ENCODE measurements at regions not wholly inside any gene's neighbourhood (a gene's known extent, or its start where the extent isn't known, plus 50 kb on each side); places are given as distances from the start of the nearest gene placed in this dataset.

- no peak for DNase-seq (ENCODE audit: low spot score)
Observed at GRCh38 chr14:62084020-62084419, 321.8 kb downstream of the SNAPC1 start.

- DNase-seq (ENCODE audit: low spot score): no peak
Observed at GRCh38 chr14:62087191-62087590, 325.0 kb downstream of the SNAPC1 start.

DNA sequence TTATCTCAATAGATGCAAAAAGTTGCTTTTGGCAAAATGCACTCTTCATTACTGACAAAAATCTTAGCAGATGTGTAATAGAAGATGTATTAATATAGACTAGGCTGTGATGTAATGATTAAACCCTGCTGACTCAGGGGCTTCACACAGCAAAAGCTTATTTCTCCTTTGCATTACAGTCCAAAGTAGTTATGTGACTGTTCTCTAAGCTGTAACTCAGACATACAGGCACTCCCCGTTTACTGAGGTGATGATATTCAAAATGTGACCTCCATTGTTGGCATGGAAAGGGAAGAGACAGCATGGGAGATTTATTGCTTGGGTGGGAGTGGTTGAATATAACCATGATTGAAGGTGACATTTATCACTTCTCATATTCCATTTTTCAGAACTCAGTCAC is 331.5 kb downstream of the SNAPC1 start:
- no peak for DNase-seq (ENCODE audit: low spot score)

GRCh38 chr14:62097072-62097471 is 334.9 kb downstream of the SNAPC1 start:
- DNase-seq (ENCODE audit: low spot score): no peak

GRCh38 chr14:62097824-62098223 is 335.6 kb downstream of the SNAPC1 start:
- DNase-seq (ENCODE audit: low spot score): no peak

DNA sequence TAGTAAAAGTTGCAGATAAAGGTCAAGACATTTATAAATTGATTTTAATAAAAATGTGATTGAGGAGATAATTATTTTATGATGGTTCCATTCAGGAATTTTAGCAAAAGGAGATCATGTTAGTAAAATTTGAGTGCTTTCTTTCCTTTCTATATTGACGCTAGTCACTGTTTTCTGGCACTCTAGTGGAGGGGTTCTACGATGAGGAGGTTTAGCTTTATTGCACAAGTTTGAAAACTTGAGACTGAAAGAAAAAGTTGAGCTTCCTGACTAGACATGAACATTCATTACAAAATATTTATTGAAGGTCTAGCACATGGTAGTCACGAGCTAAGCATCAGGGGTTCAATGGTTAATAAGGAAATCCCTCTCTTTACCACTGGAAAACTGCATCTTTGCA is 336.1 kb downstream of the SNAPC1 start:
- DNase-seq (ENCODE audit: low spot score): no peak

- DNase-seq (ENCODE audit: low spot score): no peak
Observed at GRCh38 chr14:62099091-62099490, 336.9 kb downstream of the SNAPC1 start.

- DNase-seq (ENCODE audit: low spot score): no peak
Observed at GRCh38 chr14:62101189-62101588, 339.0 kb downstream of the SNAPC1 start.

DNA sequence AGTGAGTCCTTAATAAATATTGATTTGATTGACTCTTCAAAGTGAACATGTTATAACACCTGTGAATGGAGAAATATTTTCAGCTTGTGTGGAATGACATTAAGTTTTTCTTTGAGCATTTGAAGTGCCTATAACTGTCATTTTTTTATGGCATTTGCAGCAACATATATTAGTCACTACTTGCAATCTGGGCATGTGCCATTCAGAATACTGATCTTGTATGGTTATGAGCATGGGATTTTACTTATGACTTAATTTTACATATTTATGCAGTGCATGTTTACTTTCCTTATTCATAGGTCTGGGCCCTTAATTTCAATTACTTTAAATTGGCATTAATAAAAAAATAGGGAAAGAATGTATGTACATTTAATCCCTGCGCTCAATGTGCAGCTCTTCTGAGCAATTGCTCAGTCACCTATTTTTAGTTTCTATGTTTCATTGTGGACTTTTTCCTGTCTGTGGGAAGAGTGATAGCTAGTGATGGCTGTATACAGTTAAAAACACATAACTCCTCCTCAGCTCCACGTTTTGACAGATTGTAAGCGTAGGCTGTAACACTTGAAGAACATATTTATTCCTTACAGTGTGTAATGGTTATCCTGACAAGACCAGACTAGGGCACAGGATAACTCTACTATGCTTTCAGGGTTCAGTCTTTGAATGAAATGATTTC is 339.6 kb downstream of the SNAPC1 start:
- no peak for DNase-seq (ENCODE audit: low spot score)

DNA sequence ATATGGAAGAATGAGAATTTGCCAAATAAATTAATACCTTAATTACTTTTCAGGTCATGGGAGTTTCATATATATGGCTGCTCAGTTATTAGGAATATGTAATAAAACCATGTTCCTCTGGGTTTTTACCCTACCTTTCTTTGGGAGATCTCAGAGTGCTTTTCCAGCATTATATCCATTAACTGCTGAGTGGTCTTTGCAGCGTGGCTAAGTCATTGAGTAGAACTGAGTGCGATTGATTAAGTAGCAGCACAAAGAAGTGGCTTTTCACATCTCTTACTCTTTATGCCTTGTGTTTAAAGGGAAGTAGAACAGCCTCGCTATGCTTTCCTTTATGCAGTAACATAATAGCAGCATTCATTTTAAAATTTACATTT is 340.1 kb downstream of the SNAPC1 start:
- DNase-seq (ENCODE audit: low spot score): no peak

- no peak for DNase-seq (ENCODE audit: low spot score)
Observed at GRCh38 chr14:62103464-62103863, 341.2 kb downstream of the SNAPC1 start.

- no peak for DNase-seq (ENCODE audit: low spot score)
Observed at GRCh38 chr14:62110941-62111340, 348.7 kb downstream of the SNAPC1 start.

- peak; percentile 38 for DNase-seq (ENCODE audit: low spot score)
Observed at GRCh38 chr14:62117010-62117750, 355.0 kb downstream of the SNAPC1 start.

- DNase-seq (ENCODE audit: low spot score): no peak
Observed at GRCh38 chr14:62117751-62118105, 355.5 kb downstream of the SNAPC1 start.

DNA sequence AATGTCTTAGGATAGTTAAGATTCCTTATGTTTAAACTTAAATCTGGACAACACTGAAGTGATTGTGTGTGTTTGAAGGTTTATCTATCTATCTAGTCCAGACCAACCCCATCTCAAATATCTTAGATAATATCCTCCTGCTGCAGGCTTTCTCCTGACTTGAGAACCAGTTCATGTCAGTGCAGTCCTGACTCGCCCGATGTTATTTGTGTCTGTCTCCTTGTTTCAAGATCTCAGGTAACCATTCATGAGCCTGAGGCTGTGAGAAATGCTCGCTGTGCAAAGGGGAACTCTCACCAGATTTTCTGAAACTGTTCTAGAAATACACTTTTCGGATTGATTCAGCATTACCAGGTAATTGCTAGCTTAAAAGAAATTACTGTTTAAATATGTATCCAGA is 356.2 kb downstream of the SNAPC1 start:
- DNase-seq (ENCODE audit: low spot score): no peak

GRCh38 chr14:62118871-62119270 is 356.7 kb downstream of the SNAPC1 start:
- no peak for DNase-seq (ENCODE audit: low spot score)

DNA sequence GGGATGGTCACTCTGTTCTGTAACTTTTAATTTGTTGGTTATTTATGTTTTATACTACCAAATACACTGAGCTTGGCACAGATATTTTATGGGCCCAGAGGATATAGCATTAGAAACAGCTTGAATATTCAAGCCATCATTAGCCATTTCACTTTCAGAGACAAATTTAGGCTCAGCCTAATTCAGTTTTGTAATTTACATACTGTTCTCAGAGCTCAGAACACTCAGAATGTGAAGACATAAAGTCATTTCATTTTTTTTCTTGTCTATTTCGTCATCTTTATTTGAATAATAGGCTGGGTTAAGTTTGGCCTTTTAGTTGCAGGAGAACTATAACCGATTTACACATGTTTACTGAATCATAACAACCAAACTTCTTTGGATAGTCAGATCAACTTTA is 361.7 kb downstream of the SNAPC1 start:
- no peak for DNase-seq (ENCODE audit: low spot score)

DNA sequence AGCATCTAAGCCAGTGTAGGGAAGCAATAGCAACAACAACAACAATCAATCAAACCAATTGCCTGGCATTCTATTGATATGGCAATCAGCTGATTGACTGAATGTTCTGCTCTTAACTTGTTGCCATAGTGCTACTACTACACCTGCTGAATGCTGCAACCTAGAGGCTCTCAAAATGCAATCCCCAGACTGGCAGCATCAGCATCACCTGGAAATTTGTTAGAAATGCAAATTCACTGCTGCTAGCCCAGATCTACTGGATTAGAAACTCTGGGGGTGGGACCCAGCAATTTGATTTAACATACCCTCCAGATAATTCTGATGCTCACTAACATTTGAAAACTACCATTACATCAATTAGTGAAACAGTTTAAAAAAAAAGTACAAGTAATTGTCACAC is 363.6 kb downstream of the SNAPC1 start:
- no peak for DNase-seq (ENCODE audit: low spot score)

DNA sequence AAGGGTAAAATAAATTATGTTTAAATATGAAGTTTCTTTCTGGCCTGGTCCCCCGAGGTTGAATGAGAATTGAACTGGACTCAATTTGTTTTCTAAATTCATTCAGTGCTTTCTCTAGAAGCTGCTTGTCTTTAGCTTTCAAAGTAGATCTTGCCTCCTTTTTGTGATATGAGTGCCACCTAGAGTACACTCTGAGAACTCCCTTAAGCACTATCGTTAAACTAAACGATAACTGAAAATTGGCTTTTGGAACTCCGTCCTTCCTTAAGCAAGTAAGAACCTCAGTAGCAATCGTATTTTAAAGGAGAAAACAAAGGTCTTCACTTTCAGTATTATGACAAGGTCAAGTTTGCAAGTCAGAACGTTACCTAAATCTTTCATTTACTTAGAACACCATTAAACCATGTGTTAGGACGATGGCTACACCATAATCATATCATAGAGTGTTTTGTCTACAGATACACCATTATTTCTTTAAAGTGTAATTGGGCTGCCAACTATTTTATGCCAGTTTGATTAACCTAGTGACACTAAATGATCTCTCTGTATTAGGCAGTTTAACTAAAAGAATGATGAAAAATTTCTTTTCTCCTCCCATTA is 364.8 kb downstream of the SNAPC1 start:
- DNase-seq (ENCODE audit: low spot score): peak; percentile 17

DNA sequence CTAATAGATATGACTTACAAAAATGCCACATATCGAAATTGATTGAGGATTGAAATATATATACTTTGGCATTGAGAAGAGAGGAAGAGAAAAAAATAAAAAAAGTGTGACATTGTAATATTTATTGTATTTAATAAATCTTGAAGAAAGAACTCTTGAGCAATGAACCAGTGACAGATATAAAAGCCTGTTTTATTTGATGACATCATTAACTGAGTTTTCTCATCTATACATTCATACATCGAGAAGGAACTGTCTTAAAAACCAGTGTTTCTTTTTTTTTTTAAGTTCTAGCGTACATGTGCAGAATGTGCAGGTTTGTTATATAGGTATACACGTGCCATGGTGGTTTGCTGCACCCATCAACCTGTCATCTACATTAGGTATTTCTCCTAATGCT is 368.2 kb downstream of the SNAPC1 start:
- DNase-seq (ENCODE audit: low spot score): no peak

DNA sequence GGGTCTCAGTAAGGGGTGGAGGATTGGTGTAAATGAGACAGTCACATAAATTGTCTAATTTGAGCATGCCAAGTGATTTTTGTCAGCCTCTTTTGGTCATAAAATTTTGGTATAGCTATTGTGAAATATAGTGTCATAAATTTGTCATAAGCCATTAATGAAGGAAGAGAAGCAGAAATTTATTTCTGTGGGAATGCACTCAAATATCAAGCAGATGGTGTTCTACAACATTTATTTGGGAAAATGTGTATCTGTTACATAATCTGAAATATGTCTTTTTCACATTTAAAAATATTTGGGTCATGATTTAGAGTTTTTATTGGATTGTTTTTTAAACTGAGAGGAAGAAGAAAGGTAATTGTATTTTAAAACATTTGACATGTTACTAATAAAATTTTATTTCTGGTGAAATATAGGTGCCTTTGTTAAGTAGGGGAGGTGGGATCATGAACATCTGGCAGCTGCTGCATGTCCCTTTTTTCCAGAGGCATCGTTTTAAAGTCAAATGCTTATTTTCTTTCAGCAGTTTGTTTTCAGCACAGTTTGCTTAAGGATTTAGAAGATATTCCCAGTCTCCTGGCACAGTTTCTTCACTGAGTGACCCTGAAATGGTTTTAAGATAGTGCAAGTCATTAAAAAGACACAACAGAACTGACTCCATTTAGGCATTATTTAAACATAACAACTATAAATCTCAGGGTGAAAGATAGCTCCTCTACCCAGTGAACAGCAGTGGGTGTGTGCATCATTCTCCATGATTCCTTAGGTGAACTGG is 371.7 kb downstream of the SNAPC1 start:
- DNase-seq (ENCODE audit: low spot score): no peak

DNA sequence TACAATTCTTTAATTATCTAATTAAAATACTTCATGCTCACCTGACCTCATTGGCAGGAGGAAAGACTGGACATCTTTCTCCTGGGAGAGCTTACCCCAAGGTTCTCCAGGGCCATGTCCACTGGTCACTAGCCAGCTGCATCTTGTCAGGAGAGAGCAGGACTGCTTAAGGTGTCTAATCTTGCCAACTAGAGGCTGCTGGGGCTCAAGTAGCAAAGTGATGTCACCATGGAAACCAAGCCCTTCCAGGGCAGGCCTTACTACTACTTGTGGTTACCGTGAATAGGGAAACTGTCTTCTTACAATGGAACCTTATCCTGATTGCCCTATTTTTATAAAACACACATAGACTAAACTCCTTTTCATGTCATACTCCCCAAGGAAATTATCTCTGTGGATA is 376.4 kb downstream of the SNAPC1 start:
- DNase-seq (ENCODE audit: low spot score): no peak

DNA sequence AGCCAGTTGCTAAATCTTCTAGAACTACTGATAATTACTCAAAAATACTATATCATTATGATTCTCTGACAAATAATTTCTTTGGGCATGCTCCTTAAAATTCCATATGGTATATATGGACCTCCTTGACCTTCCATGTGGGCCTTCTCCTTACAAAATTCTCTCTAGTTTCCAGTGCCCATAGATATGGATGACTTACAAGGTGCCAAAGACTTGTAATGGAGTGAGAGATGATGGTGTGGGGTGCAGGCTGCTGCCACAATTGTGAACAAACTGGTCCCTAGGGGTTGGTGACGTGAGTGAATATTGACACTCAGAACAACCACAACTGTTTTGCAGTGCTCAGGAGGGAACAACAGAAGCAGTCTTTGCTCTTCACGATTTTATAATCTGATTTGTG is 378.9 kb downstream of the SNAPC1 start:
- DNase-seq (ENCODE audit: low spot score): no peak

Measured in mucosa of gallbladder (tissue), 1 donor.